ENCODE measurements at regions not wholly inside any gene's neighbourhood (a gene's known extent, or its start where the extent isn't known, plus 50 kb on each side); places are given as distances from the start of the nearest gene placed in this dataset.

- TF ChIP-seq POLR2AphosphoS5 (IDR thresholded peaks at IDR 0.05; ENCODE audit: low read depth, low read length) (no peak), POLR2A (IDR thresholded peaks at IDR 0.05; ENCODE audit: borderline replicate concordance, extremely low read depth, insufficient read depth, insufficient read length) (no peak), CTCF (IDR thresholded peaks at IDR 0.05 in 2 of 3, conservative IDR thresholded peaks at IDR 0.05 in 1 of 3; ENCODE audit: borderline replicate concordance in 1 of 3, insufficient read depth in 1 of 3, low read depth in 2 of 3, low read length in 2 of 3) (no peak), JUND (IDR thresholded peaks at IDR 0.05) (no peak), ATF3 (IDR thresholded peaks at IDR 0.05) (no peak), EZH2 (IDR thresholded peaks at IDR 0.05) (no peak), EGR1 (IDR thresholded peaks at IDR 0.05; ENCODE audit: low read depth) (no peak), SP1 (IDR thresholded peaks at IDR 0.05; ENCODE audit: low read depth) (no peak), REST (IDR thresholded peaks at IDR 0.05; ENCODE audit: low read depth) (no peak), CEBPB (IDR thresholded peaks at IDR 0.05; ENCODE audit: low read depth) (no peak)
These were observed 904.2 kb upstream of the RAG2 start for GRCh38 chr11:37502202-37502601.
